Ishikawa (cell line): ENCODE measurements at regions not wholly inside any gene's neighbourhood (a gene's known extent, or its start where the extent isn't known, plus 50 kb on each side); places are given as distances from the start of the nearest gene placed in this dataset.

Source experiments
- CEBPB ChIP-seq: IDR thresholded peaks from 2 replicates; pipeline ENCODE4 v1.6.1; 2012
- CREB1 ChIP-seq: IDR thresholded peaks from 2 replicates; pipeline ENCODE4 v1.6.1; 2012; ENCODE audit warnings: low read depth
- EGR1 ChIP-seq: IDR thresholded peaks from 2 replicates; pipeline ENCODE4 v1.6.1; 2012
- EP300 ChIP-seq: IDR thresholded peaks from 2 replicates; pipeline ENCODE4 v1.6.1; 2012; ENCODE audit warnings: borderline replicate concordance
- FOXM1 ChIP-seq: IDR thresholded peaks from 2 replicates; pipeline ENCODE4 v1.6.1; 2012; ENCODE audit warnings: low read depth, borderline replicate concordance
- NFIC ChIP-seq: IDR thresholded peaks from 2 replicates; pipeline ENCODE4 v1.6.1; 2012
- RAD21 ChIP-seq: IDR thresholded peaks from 2 replicates; pipeline ENCODE4 v1.6.1; 2012; ENCODE audit warnings: low read depth
- TAF1 ChIP-seq: IDR thresholded peaks from 2 replicates; pipeline ENCODE4 v1.6.1; 2012; ENCODE audit warnings: low read depth, mild to moderate bottlenecking
- TCF12 ChIP-seq: IDR thresholded peaks from 2 replicates; pipeline ENCODE4 v1.6.1; 2012; ENCODE audit warnings: low read depth
- TEAD4 ChIP-seq: IDR thresholded peaks from 2 replicates; pipeline ENCODE4 v1.6.1; 2012
- YY1 ChIP-seq: IDR thresholded peaks from 2 replicates; pipeline ENCODE4 v1.6.1; 2012; ENCODE audit warnings: low read depth
- ZBTB7A ChIP-seq: IDR thresholded peaks from 2 replicates; pipeline ENCODE4 v1.6.1; 2012; ENCODE audit warnings: low read depth
- TF ChIP-seq, protein P1 (sequence below): IDR thresholded peaks from 2 replicates; pipeline ENCODE4 v1.6.1; 2012
- TF ChIP-seq, protein P2 (sequence below): IDR thresholded peaks from 2 replicates; pipeline ENCODE4 v1.6.1; 2012
- TF ChIP-seq, protein P3 (sequence below): IDR thresholded peaks from 2 replicates; pipeline ENCODE4 v1.6.1; 2012; ENCODE audit warnings: low read depth, mild to moderate bottlenecking

GRCh38 chr13:82729401-82729800 is 1152.9 kb downstream of the SLITRK1 start:
- TF ChIP-seq CREB1 (no peak), TEAD4 (no peak), NFIC (no peak), ZBTB7A (no peak), EGR1 (no peak), CEBPB (no peak), RAD21 (no peak), FOXM1 (no peak), YY1 (no peak), TAF1 (no peak), TCF12 (no peak), EP300 (no peak)
- TF ChIP-seq, protein P1, sequence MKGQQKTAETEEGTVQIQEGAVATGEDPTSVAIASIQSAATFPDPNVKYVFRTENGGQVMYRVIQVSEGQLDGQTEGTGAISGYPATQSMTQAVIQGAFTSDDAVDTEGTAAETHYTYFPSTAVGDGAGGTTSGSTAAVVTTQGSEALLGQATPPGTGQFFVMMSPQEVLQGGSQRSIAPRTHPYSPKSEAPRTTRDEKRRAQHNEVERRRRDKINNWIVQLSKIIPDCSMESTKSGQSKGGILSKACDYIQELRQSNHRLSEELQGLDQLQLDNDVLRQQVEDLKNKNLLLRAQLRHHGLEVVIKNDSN: no peak
- TF ChIP-seq, protein P2, sequence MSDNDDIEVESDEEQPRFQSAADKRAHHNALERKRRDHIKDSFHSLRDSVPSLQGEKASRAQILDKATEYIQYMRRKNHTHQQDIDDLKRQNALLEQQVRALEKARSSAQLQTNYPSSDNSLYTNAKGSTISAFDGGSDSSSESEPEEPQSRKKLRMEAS: no peak
- TF ChIP-seq, protein P3, sequence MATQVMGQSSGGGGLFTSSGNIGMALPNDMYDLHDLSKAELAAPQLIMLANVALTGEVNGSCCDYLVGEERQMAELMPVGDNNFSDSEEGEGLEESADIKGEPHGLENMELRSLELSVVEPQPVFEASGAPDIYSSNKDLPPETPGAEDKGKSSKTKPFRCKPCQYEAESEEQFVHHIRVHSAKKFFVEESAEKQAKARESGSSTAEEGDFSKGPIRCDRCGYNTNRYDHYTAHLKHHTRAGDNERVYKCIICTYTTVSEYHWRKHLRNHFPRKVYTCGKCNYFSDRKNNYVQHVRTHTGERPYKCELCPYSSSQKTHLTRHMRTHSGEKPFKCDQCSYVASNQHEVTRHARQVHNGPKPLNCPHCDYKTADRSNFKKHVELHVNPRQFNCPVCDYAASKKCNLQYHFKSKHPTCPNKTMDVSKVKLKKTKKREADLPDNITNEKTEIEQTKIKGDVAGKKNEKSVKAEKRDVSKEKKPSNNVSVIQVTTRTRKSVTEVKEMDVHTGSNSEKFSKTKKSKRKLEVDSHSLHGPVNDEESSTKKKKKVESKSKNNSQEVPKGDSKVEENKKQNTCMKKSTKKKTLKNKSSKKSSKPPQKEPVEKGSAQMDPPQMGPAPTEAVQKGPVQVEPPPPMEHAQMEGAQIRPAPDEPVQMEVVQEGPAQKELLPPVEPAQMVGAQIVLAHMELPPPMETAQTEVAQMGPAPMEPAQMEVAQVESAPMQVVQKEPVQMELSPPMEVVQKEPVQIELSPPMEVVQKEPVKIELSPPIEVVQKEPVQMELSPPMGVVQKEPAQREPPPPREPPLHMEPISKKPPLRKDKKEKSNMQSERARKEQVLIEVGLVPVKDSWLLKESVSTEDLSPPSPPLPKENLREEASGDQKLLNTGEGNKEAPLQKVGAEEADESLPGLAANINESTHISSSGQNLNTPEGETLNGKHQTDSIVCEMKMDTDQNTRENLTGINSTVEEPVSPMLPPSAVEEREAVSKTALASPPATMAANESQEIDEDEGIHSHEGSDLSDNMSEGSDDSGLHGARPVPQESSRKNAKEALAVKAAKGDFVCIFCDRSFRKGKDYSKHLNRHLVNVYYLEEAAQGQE: no peak

DNA sequence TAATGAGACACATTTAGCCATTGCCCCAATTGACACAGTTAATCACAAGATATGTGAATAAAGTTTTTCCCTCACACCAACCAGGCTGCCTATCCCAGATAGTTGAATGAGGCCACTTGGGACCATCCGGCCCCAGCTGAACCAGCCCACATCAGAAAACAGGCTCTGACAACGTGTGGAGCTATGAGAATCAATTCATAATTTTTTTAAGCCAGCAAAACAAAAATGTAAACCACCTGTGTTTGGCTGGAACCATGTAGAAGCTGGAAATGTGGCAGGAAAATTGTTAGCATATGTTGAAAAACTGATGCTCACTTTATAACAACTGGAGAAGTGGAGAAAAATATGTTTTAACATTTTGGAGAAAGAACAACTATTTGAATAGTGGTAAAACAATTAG is 1161.3 kb downstream of the SLITRK1 start:
- TF ChIP-seq TEAD4 (no peak), TAF1 (no peak), RAD21 (no peak), CREB1 (no peak), FOXM1 (no peak), CEBPB (no peak), TCF12 (no peak), YY1 (no peak), NFIC (no peak), ZBTB7A (no peak), EP300 (no peak), EGR1 (no peak)
- TF ChIP-seq, protein P2: no peak
- TF ChIP-seq, protein P3: no peak
- TF ChIP-seq, protein P1: no peak

- TF ChIP-seq YY1: no peak
- no peak for TF ChIP-seq NFIC
- no peak for TF ChIP-seq CEBPB
- TF ChIP-seq, protein P3: no peak
- no peak for TF ChIP-seq TCF12
- TF ChIP-seq TEAD4: no peak
- no peak for TF ChIP-seq EGR1
Observed at GRCh38 chr13:82719987-82720386, 1162.3 kb downstream of the SLITRK1 start.

GRCh38 chr13:82717249-82717648 is 1165.0 kb downstream of the SLITRK1 start:
- TF ChIP-seq, protein P2: no peak
- no peak for TF ChIP-seq TEAD4
- no peak for TF ChIP-seq RAD21
- no peak for TF ChIP-seq CREB1
- TF ChIP-seq EGR1: no peak
- TF ChIP-seq EP300: no peak
- TF ChIP-seq TAF1: no peak
- TF ChIP-seq, protein P3: no peak
- TF ChIP-seq CEBPB: no peak
- TF ChIP-seq, protein P1: no peak
- TF ChIP-seq FOXM1: no peak
- TF ChIP-seq NFIC: no peak
- TF ChIP-seq TCF12: no peak
- TF ChIP-seq YY1: no peak
